GM23248 (cell line): ENCODE measurements at regions not wholly inside any gene's neighbourhood (a gene's known extent, or its start where the extent isn't known, plus 50 kb on each side); places are given as distances from the start of the nearest gene placed in this dataset.

ENCODE experiments used
- EZH2 ChIP-seq: fragments of 200-600 bp; sonication (generic); IDR thresholded peaks from 2 replicates; pipeline ENCODE4 v1.6.1; 2018; ENCODE audit warnings: antibody characterized with exemption, mild to moderate bottlenecking; ENCODE audit not compliant: insufficient read depth, poor library complexity, severe bottlenecking
- EZH2phosphoT487 ChIP-seq: fragments of 200-600 bp; sonication (generic); IDR thresholded peaks from 2 replicates; pipeline ENCODE4 v1.6.1; 2018; ENCODE audit warnings: antibody characterized with exemption, moderate library complexity, mild to moderate bottlenecking, low read depth; ENCODE audit not compliant: insufficient read depth

DNA sequence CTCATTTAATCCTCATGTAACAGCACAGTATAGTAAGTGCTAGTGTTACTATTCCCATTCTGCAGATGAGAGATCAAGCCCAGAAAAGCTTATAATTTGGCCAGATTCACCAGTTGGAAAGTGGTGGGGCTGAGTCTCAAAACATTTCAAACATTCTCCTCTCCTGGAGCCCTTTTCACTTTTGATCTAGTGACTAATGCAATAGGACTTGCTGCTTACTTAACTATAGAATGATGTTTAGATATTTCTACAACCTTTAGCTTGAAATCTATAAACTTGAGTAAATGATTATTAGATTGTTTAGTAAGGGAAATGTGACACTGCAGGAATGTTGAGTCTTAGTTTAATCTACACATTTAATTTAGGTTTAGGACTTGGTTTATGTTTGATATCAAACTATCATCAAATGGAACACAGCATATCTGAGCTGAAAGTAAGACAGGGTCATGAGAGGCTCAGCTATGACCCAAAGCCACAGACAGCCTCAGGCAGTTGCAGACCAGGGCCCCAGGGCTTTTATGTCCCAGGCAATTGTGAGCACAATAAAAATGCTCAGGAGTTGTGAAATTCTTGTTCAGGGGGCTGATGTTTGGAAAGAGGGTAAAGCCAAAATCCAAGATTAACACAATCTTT lies 199.5 kb upstream of the HS3ST1 start:
- TF ChIP-seq EZH2phosphoT487 (no peak), EZH2 (no peak)
